Testis (tissue), 2 donors: ENCODE measurements at regions not wholly inside any gene's neighbourhood (a gene's known extent, or its start where the extent isn't known, plus 50 kb on each side); places are given as distances from the start of the nearest gene placed in this dataset.

Experiments used
- CTCF ChIP-seq, 3 experiments: fragments of 450-650 bp in 2 of 3; fragments of 200-600 bp in 1 of 3; sonication (generic) in 1 of 3; IDR thresholded peaks; one replicate each; pipeline ENCODE4 v1.5.1; 2016 to 2019; ENCODE audit warnings: antibody characterized with exemption in 3 of 3, mild to moderate bottlenecking in 2 of 3, moderate library complexity in 1 of 3
- POLR2A ChIP-seq: fragments of 450-650 bp; IDR thresholded peaks from one replicate; pipeline ENCODE4 v1.6.1; 2017; ENCODE audit warnings: antibody characterized with exemption, mild to moderate bottlenecking, moderate library complexity

- TF ChIP-seq CTCF (IDR thresholded peaks at IDR 0.05) (no peak), POLR2A (no peak)
Observed at GRCh38 chr14:56716705-56717104, 93.6 kb downstream of the OTX2 start.
